NCI-H2171 treated with DMSO at 0.1 percent for 48 hours (cell line): ENCODE measurements at regions not wholly inside any gene's neighbourhood (a gene's known extent, or its start where the extent isn't known, plus 50 kb on each side); places are given as distances from the start of the nearest gene placed in this dataset.
"Not testable (repeated sequence)": the region's sequence is repeated elsewhere in the genome, so short reads cannot be mapped to it uniquely, and the experiment has no call there.

Experiments
- DNase-seq: peaks from one replicate; lab custom pipeline; 2025; lab: John Stamatoyannopoulos, UW

GRCh38 chr18:64720781-64721464 is 572.0 kb upstream of the LINC00305 start:
- no peak for DNase-seq

- no peak for DNase-seq
These were observed 569.9 kb upstream of the LINC00305 start for GRCh38 chr18:64718808-64719207.

DNA sequence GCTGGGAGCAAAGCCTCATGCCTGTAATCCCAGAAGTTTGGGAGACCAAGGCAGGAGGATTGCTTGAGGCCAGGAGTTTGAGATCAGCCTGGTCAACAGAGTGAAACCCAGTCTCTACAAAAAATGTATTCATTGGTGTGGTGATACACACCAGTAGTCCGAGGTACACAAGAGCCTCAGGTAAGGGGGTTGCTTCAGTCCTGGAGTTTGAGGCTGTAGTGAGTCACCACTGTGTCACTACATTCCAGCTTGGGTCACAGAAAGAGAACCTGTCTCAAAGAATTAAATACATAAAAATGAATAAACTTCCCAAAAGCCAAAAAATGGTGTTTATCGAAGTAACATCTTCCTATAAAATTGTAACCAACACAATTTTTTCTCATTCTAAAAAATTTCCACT is 568.1 kb upstream of the LINC00305 start:
- DNase-seq = no peak

- no peak for DNase-seq
These were observed 565.2 kb upstream of the LINC00305 start for GRCh38 chr18:64714086-64714485.

DNA sequence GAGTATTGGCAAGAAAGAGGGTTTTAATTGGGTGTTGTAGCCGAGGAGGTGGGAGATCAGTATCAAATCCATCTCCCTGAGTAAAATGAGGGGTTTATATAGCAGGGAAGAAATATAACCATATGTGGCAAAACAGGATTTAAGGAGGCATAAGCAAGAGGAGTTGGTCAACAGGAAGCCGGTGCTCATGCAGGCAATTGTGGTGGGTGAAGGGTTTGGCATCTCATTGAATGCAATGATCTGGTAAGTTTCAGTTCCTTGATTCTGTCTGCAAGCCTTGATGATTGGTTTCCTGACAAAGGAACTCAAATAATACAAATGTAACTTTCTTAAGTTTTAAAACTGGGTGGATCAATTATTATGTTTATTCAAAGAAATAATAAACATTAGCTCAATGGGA is 564.4 kb upstream of the LINC00305 start:
- no peak for DNase-seq

- no peak for DNase-seq
These were observed 563.1 kb upstream of the LINC00305 start for GRCh38 chr18:64712035-64712434.

DNA sequence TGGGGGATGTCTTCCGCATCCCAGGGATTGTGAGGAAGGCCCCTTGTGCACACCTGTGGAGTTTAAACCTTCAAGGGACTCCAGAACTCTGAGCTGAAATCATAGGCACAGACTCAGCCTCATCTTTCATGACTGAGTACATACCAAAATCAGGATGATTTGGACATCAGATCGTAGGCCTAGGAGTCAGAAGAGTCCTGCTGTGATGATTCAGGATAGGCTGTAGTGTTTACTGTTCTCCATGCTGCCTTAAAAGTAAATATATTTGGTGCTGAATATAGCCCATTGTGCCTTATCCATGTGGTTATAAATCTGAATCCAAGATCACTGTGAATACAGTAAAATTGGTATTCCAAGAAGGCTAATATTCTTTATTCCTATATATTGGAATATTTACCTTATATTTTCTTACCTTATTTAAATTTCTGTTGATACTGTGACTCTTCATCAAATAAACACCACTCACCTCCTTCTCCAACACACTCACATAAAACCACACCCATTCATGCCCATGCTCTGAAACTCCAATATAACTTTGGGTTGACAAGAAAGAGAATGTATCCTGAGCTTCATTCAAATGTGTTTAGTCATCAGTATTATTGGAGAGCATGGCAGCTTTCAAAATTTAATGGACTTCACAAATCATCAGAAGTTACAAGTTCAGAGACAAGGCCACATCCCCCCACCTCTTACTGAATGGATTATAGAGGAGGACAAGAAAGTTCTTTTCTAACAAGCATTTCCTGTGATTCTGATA is 561.4 kb upstream of the LINC00305 start:
- DNase-seq = no peak

DNA sequence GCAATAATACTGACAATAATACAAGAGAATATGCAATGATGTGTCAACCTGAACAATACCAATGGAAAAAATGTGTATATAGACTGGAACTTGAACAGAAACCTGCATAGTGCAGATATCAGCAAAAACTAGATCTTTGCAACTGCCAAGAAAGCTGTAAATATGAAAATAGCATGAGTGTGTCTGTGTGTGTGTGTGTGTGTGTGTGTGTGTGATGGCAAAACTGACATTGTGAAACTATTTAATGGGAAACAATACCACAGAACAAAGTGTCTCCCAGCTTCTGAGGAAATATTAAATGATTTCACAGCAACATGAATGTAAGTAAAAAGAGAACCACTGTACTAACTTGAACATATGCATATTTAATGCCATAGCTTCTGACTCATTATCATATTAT is 558.2 kb upstream of the LINC00305 start:
- no peak for DNase-seq

GRCh38 chr18:64699081-64699480 is 550.2 kb upstream of the LINC00305 start:
- DNase-seq = no peak

GRCh38 chr18:64695851-64696553 is 547.1 kb upstream of the LINC00305 start:
- DNase-seq = no peak

- DNase-seq = no peak
These were observed 544.9 kb upstream of the LINC00305 start for GRCh38 chr18:64693766-64694165.

GRCh38 chr18:64692826-64693225 is 543.9 kb upstream of the LINC00305 start:
- DNase-seq = no peak

DNA sequence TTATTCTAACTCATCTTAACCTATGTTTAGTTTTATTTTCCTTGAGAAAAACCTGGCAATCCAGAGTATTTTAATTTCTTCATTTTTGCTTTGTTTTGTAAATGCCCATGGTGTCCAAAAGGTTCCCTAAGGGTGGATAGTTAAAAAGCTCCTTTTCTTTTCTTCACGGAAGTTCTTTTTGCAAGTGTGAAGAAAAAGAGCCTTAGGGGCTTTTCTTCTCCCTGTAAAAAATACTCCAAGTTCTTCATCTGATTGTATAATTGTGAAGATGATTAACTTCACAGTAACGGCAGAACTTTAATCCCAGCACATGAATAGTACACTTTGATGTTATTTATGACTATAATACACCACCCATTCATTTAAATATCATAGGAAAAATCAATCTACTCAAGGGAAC is 530.2 kb upstream of the LINC00305 start:
- no peak for DNase-seq

- no peak for DNase-seq
These were observed 529.2 kb upstream of the LINC00305 start for GRCh38 chr18:64678048-64678447.

- no peak for DNase-seq
These were observed 525.8 kb upstream of the LINC00305 start for GRCh38 chr18:64674694-64675093.

- not testable (repeated sequence) for DNase-seq
These were observed 522.4 kb upstream of the LINC00305 start for GRCh38 chr18:64671293-64671692.

DNA sequence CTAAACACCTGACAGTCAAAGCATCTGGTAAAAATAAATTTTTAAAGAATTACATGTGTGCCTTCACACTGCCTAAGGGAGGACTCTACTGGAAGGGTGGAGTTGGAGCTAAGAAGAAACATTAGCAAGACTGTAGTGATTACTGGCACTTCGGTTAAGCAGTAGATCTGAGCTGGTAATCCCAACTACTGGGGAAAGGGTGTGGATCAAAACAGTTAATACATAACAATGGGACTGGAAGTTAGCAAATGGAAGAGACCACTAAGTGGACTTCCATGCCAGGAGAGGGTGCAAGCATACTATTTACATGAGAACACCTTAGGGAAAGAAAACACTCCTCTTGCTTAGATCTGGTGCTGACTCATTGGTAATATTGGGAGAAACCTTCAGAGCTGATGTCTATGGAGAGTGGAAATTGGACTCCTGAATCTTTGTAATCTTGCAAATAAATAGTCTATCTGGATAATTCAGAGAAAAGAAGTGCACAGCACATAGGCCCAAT is 519.6 kb upstream of the LINC00305 start:
- no peak for DNase-seq

GRCh38 chr18:64663086-64663485 is 514.2 kb upstream of the LINC00305 start:
- DNase-seq = no peak

DNA sequence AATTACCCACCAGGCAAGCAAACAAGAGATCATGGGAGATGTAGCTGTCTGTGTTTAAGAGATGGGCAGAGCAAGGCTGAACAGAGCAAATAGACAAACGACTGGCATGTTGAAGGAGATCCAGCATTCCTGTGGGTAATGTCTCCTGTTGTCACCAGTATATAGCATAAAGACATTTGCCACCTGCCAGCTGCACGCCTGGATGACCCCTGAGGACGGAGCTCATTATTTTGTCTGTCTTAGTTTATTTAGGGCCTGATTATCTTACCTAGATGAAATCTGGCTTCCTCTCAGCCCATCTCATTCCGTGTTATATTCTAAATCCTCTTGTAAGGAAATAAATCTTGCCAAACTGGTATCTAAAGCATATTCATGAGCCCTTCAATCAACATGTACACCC is 510.3 kb upstream of the LINC00305 start:
- DNase-seq = peak; percentile 79

GRCh38 chr18:64653068-64653467 is 504.2 kb upstream of the LINC00305 start:
- DNase-seq = no peak

GRCh38 chr18:64650068-64650467 is 501.2 kb upstream of the LINC00305 start:
- no peak for DNase-seq

- no peak for DNase-seq
These were observed 496.9 kb upstream of the LINC00305 start for GRCh38 chr18:64645753-64646152.

- DNase-seq = no peak
These were observed 490.6 kb upstream of the LINC00305 start for GRCh38 chr18:64639536-64639935.
